GM12872 (cell line): ENCODE measurements at regions not wholly inside any gene's neighbourhood (a gene's known extent, or its start where the extent isn't known, plus 50 kb on each side); places are given as distances from the start of the nearest gene placed in this dataset.

Experiments
- CTCF ChIP-seq: IDR thresholded peaks from 3 replicates; pipeline ENCODE4 v1.5.1; 2011; ENCODE audit warnings: low read depth, mild to moderate bottlenecking, low read length, moderate library complexity; ENCODE audit not compliant: insufficient read depth

GRCh38 chr7:16241017-16241416 lies 180.3 kb downstream of the CRPPA start:
- TF ChIP-seq CTCF: no peak

GRCh38 chr7:16236381-16236780 lies 185.0 kb downstream of the CRPPA start:
- no peak for TF ChIP-seq CTCF

- no peak for TF ChIP-seq CTCF
Observed at GRCh38 chr7:16235147-16236114, 185.9 kb downstream of the CRPPA start.

GRCh38 chr7:16234493-16235146 lies 186.7 kb downstream of the CRPPA start:
- TF ChIP-seq CTCF: no peak

GRCh38 chr7:16233517-16233916 lies 187.8 kb downstream of the CRPPA start:
- TF ChIP-seq CTCF: no peak

GRCh38 chr7:16232273-16232672 lies 189.1 kb downstream of the CRPPA start:
- no peak for TF ChIP-seq CTCF

- TF ChIP-seq CTCF: no peak
Observed at GRCh38 chr7:16223963-16224707, 197.2 kb downstream of the CRPPA start.
